ENCODE measurements at regions not wholly inside any gene's neighbourhood (a gene's known extent, or its start where the extent isn't known, plus 50 kb on each side); places are given as distances from the start of the nearest gene placed in this dataset.
"Not testable (repeated sequence)": the region's sequence is repeated elsewhere in the genome, so short reads cannot be mapped to it uniquely, and the experiment has no call there.

DNA sequence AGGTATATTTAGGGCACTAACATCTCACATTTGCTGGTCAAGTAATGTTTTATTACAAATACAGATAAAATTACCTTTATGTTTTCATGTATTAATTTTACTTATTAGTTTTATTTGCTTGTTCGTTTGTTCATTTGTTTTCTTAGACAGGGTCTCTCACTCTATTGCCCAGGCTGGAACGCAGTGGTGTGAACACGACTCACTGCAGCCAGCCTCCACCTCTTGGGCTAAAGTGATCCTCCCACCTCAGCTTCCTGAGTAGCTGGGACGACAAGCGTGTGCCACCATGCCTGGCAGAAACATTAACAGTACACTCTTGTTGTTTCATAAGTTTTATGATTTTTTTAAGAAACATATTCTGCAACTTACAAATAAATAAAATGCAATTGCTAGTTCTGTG is 123.2 kb downstream of the ZNF608 start:
- Mint-ChIP-seq H3K27me3 (peaks cover 20% of the 10 kb centered on the region), H3K36me3 (no peaks in the 10 kb centered on the region), H3K27ac (no peak overlapping the region), H3K4me3 (no peak overlapping the region), H3K9me3 (ENCODE audit: low read depth) (no peaks in the 10 kb centered on the region), H3K4me1 (ENCODE audit: low read depth) (no peaks in the 10 kb centered on the region)

DNA sequence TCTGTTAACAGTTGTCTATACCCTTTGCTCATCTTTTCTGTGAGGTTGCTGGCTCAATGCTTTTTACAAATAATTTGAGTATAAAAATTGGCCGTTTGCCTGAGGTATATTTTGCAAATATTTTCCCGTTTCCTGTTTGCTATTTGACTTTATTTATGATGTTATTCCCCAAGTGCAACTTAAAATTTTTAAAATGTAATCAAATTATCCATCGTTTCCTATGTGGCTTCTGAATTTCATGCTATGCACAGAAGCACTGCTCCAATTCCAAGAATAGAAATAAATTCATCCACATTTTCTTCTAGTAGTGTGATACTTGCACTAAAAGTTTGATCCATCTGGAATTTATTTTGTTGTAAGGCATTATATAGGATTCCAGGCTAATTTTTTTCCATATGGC is 123.6 kb downstream of the ZNF608 start:
- H3K27ac Mint-ChIP-seq, result no peak overlapping the region
- peaks cover 16% of the 10 kb centered on the region for H3K27me3 Mint-ChIP-seq
- no peaks in the 10 kb centered on the region for H3K36me3 Mint-ChIP-seq
- H3K9me3 Mint-ChIP-seq (ENCODE audit: low read depth), result no peaks in the 10 kb centered on the region
- H3K4me1 Mint-ChIP-seq (ENCODE audit: low read depth), result no peaks in the 10 kb centered on the region
- H3K4me3 Mint-ChIP-seq, result no peak overlapping the region

DNA sequence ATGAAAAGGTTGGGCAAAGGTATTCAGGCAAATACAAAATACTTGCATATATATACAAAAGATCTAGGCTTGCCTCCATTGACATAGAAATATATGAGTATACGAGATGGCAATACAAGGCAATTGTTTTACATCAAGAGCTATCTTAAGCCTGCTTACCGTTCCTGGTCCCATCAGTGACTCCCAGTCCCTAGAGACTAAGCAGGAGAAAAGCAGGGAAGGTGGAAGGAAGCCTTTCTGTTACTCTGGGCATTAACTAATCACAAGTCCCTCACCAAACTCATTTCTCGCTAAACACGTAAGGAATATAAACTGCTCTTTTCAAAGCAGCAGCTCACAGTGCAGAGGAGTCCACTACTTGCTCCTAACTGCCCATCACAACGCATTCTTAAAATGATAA is 125.2 kb downstream of the ZNF608 start:
- Mint-ChIP-seq H3K27ac (no peak overlapping the region), H3K4me1 (ENCODE audit: low read depth) (no peaks in the 10 kb centered on the region), H3K36me3 (no peaks in the 10 kb centered on the region), H3K4me3 (no peak overlapping the region), H3K27me3 (peaks cover 22% of the 10 kb centered on the region), H3K9me3 (ENCODE audit: low read depth) (no peaks in the 10 kb centered on the region)

DNA sequence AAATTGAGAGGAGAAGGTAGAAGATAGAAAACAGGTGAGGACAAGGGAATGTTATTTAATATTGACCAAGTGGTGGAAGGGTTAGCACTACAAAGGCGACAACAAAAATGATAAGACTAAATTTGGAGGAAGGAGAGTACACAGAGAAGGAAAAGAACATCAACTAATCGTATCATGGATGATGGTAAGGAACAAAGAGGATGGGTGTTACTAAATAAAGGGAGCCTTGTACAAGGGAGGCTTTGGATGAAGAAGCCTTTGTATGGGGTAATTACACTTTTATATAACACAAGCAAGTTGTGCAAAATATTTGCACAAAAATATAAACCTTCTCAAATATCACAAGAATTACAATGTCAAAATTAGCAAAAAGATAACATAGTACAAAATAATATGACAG is 125.7 kb downstream of the ZNF608 start:
- Mint-ChIP-seq H3K27ac (no peak overlapping the region), H3K4me3 (no peak overlapping the region), H3K9me3 (ENCODE audit: low read depth) (no peaks in the 10 kb centered on the region), H3K27me3 (peaks cover 18% of the 10 kb centered on the region), H3K36me3 (no peaks in the 10 kb centered on the region), H3K4me1 (ENCODE audit: low read depth) (no peaks in the 10 kb centered on the region)

DNA sequence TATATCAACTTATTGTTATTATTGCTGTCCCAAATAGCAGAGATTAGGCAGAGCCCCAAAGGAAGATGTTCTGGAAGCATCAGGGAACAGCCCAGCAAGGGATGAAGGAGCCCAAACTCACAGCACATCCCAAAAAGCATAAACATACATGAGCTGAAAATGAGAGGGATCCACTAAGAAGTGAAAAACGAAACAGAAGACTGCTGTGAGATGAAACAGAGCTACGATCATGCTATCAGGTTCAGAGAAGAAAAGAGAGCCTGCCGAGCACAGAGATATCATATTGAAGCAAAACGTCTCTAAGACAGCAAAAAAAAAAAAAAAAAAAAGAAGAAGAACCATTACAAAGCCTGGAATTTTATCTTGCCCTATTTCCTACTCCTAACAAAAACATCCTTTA is 127.3 kb downstream of the ZNF608 start:
- no peak overlapping the region for H3K27ac Mint-ChIP-seq
- H3K4me3 Mint-ChIP-seq, result no peak overlapping the region
- no peaks in the 10 kb centered on the region for H3K9me3 Mint-ChIP-seq (ENCODE audit: low read depth)
- no peaks in the 10 kb centered on the region for H3K4me1 Mint-ChIP-seq (ENCODE audit: low read depth)
- peaks cover 13% of the 10 kb centered on the region for H3K27me3 Mint-ChIP-seq
- no peaks in the 10 kb centered on the region for H3K36me3 Mint-ChIP-seq

DNA sequence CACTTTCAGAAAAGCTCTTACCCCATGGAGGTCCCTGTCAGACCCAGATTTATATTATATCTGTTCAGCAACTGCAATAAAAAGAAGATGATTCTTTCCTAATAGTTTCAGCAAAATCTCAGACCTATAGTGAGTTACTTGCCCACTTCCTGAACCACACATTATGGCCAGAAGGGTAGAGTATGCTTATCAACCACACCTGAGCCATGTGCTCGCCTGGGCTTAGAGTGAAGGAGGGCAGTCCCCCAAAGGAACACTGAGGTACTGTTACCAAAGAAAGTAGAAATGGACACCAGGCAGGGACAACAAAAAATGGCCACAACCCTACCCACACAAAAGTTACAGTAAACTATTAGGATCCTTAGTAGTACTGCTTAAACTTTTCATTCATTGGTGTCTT is 128.7 kb downstream of the ZNF608 start:
- Mint-ChIP-seq H3K27me3 (peaks cover 13% of the 10 kb centered on the region), H3K27ac (no peak overlapping the region), H3K4me1 (ENCODE audit: low read depth) (no peaks in the 10 kb centered on the region), H3K36me3 (no peaks in the 10 kb centered on the region), H3K9me3 (ENCODE audit: low read depth) (no peaks in the 10 kb centered on the region), H3K4me3 (no peak overlapping the region)

DNA sequence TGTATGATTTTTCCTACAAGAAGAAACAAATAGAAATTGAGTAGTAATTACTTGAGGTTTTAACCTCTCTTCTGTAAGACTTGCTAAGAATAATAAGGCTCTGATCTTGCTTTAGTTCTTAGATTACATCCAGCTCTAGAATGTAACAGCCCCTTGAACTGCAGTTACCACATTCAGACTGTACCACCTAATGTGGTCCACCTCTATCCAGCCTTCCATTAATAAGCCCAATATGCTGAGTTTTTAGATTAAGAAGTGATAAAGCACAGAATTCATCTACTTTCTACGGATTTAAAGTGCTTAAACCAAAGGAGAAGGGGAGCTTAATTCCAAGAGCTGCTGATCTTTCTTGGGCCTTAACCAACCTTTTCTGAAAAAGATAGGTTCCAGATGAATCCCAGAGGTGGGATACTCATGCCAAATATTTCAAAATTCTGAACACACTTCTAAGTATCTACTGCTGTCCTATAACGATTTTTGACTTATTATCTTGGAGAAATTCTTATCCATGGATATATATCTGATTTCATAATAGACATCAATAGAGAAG is 131.5 kb downstream of the ZNF608 start:
- Mint-ChIP-seq H3K4me3 (no peak overlapping the region), H3K4me1 (ENCODE audit: low read depth) (no peaks in the 10 kb centered on the region), H3K36me3 (no peaks in the 10 kb centered on the region), H3K27me3 (peaks cover 13% of the 10 kb centered on the region), H3K9me3 (ENCODE audit: low read depth) (no peaks in the 10 kb centered on the region), H3K27ac (no peak overlapping the region)

DNA sequence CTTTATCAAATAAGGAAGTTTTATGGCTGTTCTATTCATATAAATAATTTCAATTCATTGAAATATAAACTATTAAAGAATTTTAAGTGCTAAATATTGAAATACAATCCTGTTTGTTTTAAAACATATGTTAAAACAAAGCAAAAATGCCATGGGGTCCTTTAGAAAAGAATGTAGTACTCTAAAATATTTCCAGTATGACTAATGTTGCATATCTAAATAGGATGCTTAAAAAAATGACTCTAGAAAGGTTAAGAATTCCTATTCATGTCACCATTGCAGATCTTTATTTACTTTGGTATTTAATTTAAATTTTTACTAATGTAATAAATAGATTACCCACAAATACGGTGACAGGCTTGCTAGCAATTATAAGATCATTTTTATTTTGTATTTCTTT is 132.3 kb downstream of the ZNF608 start:
- H3K4me1 Mint-ChIP-seq (ENCODE audit: low read depth), result no peaks in the 10 kb centered on the region
- H3K36me3 Mint-ChIP-seq, result no peaks in the 10 kb centered on the region
- no peaks in the 10 kb centered on the region for H3K9me3 Mint-ChIP-seq (ENCODE audit: low read depth)
- peaks cover 13% of the 10 kb centered on the region for H3K27me3 Mint-ChIP-seq
- H3K27ac Mint-ChIP-seq, result no peak overlapping the region
- no peak overlapping the region for H3K4me3 Mint-ChIP-seq

DNA sequence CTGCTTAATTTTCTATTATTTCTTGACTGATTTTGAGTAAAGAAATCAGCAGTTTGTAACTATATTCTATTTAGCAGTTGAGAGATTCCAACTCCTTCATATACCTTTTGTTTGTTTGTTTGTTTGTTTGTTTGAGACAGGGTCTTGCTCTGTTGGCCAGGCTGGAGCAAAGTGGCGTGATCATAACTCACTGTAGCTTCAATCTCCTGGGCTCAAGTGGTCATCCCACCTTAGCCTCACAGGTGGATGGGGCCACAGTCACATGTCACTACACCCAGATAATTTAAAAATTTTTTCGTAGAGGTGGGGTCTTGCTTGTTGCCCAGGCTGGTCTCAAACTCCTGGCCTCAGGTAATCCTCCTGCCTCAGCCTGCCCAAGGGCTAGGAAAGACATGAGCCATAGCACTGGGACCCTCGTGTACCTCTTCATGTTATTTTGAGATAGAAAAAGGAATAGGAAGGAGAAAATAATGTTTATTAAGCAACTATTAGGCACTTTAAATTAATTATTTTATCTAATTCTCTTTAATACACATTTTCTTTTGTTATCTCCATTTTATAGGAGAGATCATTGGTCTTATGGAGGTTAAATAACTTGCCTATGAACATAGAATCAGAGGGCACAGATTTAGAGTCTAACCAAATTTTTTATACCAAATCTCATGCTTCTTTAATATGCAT is 133.0 kb downstream of the ZNF608 start:
- H3K27me3 Mint-ChIP-seq, result peaks cover 11% of the 10 kb centered on the region
- no peaks in the 10 kb centered on the region for H3K36me3 Mint-ChIP-seq
- H3K9me3 Mint-ChIP-seq (ENCODE audit: low read depth), result no peaks in the 10 kb centered on the region
- H3K4me3 Mint-ChIP-seq, result no peak overlapping the region
- H3K27ac Mint-ChIP-seq, result no peak overlapping the region
- H3K4me1 Mint-ChIP-seq (ENCODE audit: low read depth), result no peaks in the 10 kb centered on the region

DNA sequence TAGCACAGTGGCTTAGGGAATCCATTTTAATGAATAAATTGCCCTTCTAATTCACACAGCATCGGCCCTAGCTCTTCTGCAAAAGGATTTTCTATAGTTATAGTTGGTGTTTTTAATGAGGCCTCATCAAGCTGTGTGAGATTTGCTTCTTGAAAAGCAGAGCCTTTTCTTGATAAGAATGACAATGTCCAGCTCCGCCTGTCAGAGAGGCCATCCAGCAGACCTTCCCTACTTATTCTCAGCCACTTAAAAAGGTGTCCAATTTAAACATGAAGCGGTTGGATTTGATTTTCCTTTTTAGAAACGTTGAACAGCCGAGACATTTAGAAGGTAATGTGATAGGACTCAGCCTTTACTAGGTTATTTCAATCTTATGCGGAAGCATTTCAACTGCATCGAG is 134.4 kb downstream of the ZNF608 start:
- no peaks in the 10 kb centered on the region for H3K9me3 Mint-ChIP-seq (ENCODE audit: low read depth)
- H3K4me1 Mint-ChIP-seq (ENCODE audit: low read depth), result no peaks in the 10 kb centered on the region

DNA sequence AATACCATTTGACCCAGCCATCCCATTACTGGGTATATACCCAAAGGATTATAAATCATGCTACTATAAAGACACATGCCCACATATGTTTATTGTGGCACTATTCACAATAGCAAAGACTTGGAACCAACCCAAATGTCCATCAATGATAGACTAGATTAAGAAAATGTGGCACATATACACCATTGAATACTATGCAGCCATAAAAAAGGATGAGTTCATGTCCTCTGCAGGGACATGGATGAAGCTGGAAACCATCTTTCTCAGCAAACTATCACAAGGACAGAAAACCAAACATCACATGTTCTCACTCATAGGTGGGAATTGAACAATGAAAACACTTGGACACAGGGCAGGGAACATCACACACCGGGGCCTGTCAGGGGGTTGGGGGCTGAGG is 135.2 kb downstream of the ZNF608 start:
- H3K27ac Mint-ChIP-seq; H3K9me3 Mint-ChIP-seq (ENCODE audit: low read depth); H3K4me3 Mint-ChIP-seq; H3K36me3 Mint-ChIP-seq; H3K4me1 Mint-ChIP-seq (ENCODE audit: low read depth): not testable (repeated sequence)
- peaks cover 10% of the 10 kb centered on the region for H3K27me3 Mint-ChIP-seq

More for the DNA sequence above, 134.4 kb downstream of the ZNF608 start:
- no peaks in the 10 kb centered on the region for H3K36me3 Mint-ChIP-seq
- H3K4me3 Mint-ChIP-seq, result no peak overlapping the region
- H3K27me3 Mint-ChIP-seq, result peaks cover 11% of the 10 kb centered on the region
- H3K27ac Mint-ChIP-seq, result no peak overlapping the region

DNA sequence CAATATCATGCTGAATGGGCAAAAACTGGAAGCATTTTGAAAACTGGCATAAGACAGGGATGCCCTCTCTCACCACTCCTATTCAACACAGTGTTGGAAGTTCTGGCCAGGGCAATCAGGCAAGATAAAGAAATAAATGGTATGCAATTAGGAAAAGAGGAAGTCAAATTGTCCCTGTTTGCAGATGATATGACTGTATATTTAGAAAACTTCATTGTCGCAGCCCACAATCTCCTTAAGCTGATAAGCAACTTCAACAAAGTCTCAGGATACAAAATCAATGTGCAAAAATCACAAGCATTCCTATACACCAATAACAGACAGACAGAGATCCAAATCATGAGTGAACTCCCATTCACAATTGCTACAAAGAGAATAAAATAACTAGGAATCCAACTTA is 136.8 kb downstream of the ZNF608 start:
- not testable (repeated sequence) for H3K27ac Mint-ChIP-seq; H3K4me3 Mint-ChIP-seq; H3K4me1 Mint-ChIP-seq (ENCODE audit: low read depth); H3K27me3 Mint-ChIP-seq; H3K36me3 Mint-ChIP-seq; H3K9me3 Mint-ChIP-seq (ENCODE audit: low read depth)

DNA sequence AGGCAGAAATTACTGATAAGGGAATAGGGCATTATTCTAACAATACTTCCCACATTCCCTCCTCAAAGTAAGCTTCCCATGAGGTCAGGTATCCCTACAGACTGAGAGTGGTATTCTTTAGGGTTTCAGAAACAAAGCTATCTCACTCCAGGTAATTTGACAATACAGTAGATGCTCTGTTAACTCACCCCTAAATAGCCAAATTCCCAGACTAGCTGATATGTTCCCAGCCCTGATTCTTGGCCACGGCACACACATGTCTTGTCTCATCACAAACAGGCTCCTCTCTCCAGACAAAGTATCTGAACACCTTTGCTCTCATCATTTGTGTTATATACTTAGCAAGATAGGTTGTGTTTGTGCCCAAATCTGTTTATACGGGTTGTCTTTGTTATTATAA is 139.9 kb downstream of the ZNF608 start:
- Mint-ChIP-seq H3K27me3 (peaks cover 9% of the 10 kb centered on the region), H3K4me1 (ENCODE audit: low read depth) (no peaks in the 10 kb centered on the region), H3K27ac (no peak overlapping the region), H3K9me3 (ENCODE audit: low read depth) (no peaks in the 10 kb centered on the region), H3K4me3 (no peak overlapping the region), H3K36me3 (no peaks in the 10 kb centered on the region)

DNA sequence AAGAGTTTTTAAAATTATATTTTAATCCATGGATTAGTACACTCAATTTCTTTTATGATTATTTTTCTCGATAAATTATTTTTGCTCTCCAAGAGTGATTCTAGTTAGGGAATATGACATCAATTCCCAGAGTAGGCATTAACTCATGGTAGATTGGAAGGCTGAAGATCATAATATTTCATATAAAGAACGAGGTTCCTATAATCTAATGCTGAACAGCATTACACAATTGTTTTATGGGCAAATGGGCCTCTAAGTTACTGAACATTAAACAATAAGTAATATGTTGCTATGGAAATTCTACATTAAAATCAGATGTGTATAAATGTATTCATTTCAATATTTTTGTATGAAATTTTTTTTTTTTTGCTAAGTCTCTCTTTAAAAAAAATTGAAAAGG is 140.3 kb downstream of the ZNF608 start:
- Mint-ChIP-seq H3K9me3 (ENCODE audit: low read depth) (no peaks in the 10 kb centered on the region), H3K36me3 (no peaks in the 10 kb centered on the region), H3K4me3 (no peak overlapping the region), H3K27me3 (peaks cover 9% of the 10 kb centered on the region), H3K4me1 (ENCODE audit: low read depth) (no peaks in the 10 kb centered on the region), H3K27ac (no peak overlapping the region)

DNA sequence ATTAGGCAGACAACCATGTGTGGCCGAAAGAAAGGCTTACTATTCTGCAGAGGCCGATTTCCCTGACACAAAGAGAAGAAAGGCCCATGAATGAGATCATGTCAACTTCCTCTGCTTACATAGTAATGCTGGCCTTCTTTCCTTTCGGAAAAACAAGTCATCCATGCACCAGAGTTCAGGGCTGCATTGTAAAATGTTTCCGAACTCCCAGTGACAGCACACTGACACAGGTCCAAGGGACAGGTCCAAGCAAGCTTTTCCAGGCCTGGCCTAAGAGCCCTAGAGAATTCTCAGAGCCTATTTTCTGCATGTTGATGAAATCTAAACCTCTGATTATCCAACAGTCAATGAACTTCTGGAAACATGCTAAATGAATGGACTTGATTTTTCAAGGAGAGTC is 140.9 kb downstream of the ZNF608 start:
- Mint-ChIP-seq H3K9me3 (ENCODE audit: low read depth) (no peaks in the 10 kb centered on the region), H3K4me3 (no peak overlapping the region), H3K27me3 (peaks cover 9% of the 10 kb centered on the region), H3K4me1 (ENCODE audit: low read depth) (no peaks in the 10 kb centered on the region), H3K36me3 (no peaks in the 10 kb centered on the region), H3K27ac (no peak overlapping the region)

DNA sequence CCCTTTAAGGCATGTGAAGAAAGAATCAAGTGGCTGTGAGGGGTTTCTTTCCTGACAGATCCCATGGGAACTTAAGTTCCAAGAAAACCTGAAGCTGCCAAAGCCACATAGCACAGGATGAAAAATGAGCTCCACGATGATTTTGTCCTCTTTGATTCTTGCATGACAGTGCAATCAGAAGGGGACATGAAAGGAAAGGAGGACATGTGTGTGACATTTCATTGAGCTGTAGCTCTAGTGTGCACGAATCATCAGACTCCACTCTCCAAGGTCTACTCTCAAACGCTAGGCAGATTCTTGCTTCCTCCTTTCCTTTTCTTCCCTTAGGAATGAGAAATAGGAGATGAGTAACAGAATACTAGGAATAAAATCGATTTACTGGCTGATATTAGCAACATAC is 142.0 kb downstream of the ZNF608 start:
- Mint-ChIP-seq H3K4me1 (ENCODE audit: low read depth) (no peaks in the 10 kb centered on the region), H3K36me3 (no peaks in the 10 kb centered on the region), H3K27ac (no peak overlapping the region), H3K4me3 (no peak overlapping the region), H3K9me3 (ENCODE audit: low read depth) (no peaks in the 10 kb centered on the region), H3K27me3 (peaks cover 11% of the 10 kb centered on the region)
